GM21825 (cell line): ENCODE measurements at regions not wholly inside any gene's neighbourhood (a gene's known extent, or its start where the extent isn't known, plus 50 kb on each side); places are given as distances from the start of the nearest gene placed in this dataset.
"Not testable (repeated sequence)": the region's sequence is repeated elsewhere in the genome, so short reads cannot be mapped to it uniquely, and the experiment has no call there.

Experiments
- ATAC-seq: cut with Tn5 transposase; IDR thresholded peaks from one replicate; pipeline ENCODE4 v1.9.1; 2021; ENCODE audit warnings: mild to moderate bottlenecking, moderate library complexity; ENCODE audit not compliant: unreplicated experiment

DNA sequence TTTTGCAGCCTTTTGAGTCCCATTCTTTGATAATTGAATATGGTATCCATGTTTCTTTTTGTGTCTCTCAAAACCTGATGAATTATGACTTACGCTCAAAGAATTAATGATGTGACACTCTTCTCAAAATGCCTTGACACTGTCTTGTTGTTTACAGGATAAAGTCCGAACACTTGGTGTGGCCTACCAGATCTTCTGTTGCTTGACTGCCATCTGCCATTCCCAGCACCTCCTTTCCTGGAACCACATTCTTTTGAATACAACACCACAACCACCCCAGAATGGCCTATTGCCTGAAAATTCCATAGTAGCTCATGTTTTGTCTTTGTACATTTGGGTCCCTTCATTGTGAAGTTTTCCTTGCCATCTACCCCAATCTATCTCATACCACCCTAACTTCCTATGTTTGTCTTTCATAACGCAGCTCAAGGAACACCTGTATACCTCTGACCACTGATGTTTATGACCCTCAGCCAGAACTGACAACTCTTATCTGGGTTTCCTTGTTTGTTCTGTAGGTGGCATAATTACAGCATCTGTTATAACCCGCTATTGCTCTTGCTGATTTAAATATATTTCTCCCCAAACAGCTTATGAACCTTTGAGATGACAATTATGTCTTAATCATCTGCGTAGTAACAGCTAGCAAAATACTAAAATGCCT lies 991.3 kb downstream of the RAB28 start:
- no peak for ATAC-seq

GRCh38 chr4:12488672-12489071 lies 995.5 kb downstream of the RAB28 start:
- ATAC-seq, result no peak

DNA sequence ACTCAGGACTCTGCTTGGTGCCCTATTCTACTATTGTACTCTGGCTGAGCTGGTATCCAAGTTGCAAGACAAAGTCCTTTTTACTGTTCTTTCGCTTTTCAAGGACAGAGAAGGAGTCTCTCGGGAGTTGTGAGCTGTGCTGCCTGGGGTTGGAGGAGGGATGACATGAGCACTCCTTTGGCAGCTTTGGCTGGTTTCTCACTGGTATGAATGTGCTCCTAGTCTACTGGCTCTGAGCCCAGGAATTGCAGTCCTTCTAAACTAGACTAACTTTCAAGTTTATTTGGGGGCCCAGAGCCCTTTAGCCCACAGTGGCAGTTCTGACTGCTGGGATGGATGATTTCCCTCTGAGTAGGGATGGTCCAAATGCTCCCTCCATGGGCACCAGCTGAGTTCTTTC lies 997.1 kb downstream of the RAB28 start:
- no peak for ATAC-seq

DNA sequence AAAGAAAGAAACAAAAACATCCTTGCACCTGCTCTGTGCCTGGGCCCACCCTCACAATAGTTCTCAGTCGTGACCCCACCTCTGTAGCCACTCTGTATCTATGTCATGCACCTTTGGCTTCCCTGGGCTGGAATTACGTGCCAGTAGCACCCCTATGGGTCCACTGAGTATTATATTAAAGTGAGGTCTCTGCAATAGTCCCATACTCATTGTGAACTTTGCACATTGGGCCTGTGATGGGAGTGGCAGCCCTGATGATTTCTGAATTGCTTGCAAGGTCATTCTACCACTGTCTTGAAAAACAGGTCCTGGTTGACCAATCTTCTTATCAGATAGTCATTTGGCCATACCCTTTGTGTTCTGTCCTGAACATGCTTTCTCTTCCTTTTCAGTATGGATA lies 1012.1 kb downstream of the RAB28 start:
- no peak for ATAC-seq

DNA sequence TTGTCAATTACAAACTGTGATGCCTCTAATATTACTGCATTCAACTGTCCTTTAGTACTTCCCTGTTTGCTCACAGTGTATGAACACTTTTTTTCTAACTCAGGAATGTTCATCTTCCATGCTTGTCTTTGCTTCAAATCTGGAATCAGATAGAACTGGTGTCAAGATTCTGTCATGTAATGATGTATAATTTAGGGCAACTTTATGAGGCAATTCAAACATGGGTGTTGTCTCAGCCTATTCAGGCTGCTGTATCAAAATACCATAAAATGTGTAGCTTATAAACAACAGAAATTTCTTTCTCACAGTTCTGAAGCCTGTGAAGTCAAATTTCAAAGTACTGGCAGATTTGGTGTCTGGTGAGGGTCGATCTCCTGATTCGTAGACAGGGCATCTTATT lies 1012.9 kb downstream of the RAB28 start:
- no peak for ATAC-seq

GRCh38 chr4:12461576-12461975 lies 1022.6 kb downstream of the RAB28 start:
- ATAC-seq, result not testable (repeated sequence)

DNA sequence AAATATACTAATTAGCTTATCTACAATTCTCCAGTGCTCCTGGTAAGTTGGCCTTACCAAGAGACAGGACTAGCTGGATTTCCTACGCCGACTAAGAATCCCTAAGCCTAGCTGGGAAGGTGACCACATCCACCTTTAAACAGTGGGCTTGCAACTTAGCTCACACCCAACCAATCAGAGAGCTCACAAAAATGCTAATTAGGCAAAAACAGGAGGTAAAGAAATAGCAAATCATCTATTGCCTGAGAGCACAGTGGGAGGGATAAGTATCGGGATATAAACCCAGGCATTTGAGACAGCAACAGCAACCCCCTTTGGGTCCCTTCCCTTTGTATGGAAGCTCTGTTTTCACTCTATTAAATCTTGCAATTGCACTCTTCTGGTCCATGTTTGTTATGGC lies 1025.0 kb downstream of the RAB28 start:
- no peak for ATAC-seq

DNA sequence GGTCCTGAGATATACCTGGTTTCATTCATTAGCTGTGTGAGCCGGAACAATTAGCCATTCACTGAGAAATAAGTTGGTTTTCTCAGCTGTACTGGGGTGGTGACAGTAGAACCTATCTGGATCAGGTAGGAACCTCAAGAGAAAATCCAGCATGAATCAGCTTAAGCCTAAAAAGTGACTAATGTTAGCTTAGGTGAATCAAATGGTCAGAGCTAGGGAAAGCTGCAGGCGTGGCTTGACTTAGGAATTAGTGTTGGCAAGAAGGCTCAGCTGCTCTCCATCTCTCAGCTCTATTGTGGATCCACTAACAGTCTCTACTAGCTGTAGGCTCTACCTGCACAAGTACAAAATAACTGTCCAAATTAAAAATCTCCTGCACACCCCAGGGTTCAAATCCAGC lies 1025.5 kb downstream of the RAB28 start:
- no peak for ATAC-seq

DNA sequence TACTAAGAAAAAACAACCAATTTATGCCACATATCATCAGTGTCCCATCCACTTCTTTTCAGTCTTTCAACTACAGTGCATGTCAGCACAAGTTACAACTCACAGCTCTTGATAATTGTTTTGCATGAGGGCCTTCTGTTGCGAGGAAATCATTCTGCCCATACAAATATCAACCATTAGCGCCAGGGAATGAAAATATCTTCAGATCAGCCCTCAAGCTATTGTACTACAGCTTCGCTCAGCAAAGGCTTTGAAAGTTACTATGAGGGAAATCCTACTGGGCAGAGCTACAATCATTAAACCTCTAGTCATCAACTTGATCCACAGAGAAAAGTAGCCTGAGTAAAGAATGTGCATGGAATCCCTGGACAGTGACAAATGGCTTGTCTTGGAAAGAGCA lies 1023.6 kb upstream of the HS3ST1 start:
- ATAC-seq, result no peak

GRCh38 chr4:12447451-12447850 lies 1018.8 kb upstream of the HS3ST1 start:
- no peak for ATAC-seq

DNA sequence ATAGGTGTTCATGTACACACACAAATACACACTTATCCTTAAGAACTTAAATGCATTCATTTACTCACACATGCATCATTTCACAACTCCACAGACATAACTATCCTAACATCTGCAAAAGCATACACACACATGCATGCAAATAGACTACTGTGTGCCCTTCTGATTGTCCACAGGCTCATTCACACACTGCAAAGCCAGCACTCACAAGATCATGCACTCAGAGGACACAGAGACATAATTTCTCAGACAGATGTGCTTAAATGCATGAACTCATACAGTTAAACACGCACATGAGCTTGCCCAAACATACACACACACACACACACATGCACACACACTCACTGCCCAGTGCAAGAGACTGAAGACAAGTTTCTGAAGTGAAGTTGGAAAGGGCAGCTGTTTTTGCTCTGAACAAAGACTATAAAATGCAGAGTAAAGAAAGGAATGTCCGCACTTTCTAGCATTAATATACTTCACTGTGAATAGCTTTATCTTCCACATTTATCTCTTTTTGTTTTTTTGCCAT lies 1018.0 kb upstream of the HS3ST1 start:
- no peak for ATAC-seq

DNA sequence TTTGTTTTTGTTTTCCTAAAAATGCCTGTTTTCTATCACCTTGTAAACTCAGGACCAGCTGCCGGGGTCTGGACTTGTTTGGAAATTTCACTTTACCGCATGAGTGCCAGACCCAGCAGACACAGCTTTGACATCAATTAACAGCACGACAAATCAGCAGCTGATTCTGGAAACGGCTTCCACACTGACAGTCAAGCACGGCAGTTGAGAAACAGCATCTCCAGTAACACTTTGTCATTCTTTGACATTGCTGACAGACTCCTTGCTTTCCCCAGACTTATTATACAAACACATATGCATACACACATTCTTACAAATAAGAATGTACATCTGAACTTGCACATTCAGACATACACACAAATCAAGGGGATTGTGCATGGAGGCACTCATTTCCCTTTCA lies 1017.6 kb upstream of the HS3ST1 start:
- no peak for ATAC-seq

GRCh38 chr4:12445711-12446235 lies 1017.1 kb upstream of the HS3ST1 start:
- no peak for ATAC-seq

GRCh38 chr4:12439633-12440305 lies 1011.1 kb upstream of the HS3ST1 start:
- ATAC-seq, result no peak

GRCh38 chr4:12431259-12431658 lies 1002.6 kb upstream of the HS3ST1 start:
- ATAC-seq, result not testable (repeated sequence)

DNA sequence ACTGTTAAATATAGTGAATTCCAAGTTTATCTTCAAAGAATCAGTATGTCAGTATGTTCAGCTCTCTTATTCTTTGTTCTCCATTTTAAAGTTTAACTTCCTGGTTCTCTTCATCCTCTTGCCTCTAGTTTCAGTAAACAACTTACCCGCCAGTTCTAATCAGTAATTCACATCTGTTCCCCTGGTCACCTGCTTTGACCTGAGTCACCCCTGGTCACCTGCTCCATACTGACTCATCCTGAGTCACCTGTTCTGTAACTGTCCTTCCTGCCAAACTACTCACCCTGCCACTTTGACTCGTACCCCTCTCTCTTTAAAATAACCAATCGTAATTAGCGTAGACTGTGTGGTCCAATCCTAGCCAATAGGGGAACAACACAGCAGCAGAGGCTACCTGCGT lies 992.7 kb upstream of the HS3ST1 start:
- no peak for ATAC-seq

- ATAC-seq, result no peak
These were observed 988.1 kb upstream of the HS3ST1 start for GRCh38 chr4:12416755-12417154.

- ATAC-seq, result no peak
These were observed 985.6 kb upstream of the HS3ST1 start for GRCh38 chr4:12414181-12414812.

DNA sequence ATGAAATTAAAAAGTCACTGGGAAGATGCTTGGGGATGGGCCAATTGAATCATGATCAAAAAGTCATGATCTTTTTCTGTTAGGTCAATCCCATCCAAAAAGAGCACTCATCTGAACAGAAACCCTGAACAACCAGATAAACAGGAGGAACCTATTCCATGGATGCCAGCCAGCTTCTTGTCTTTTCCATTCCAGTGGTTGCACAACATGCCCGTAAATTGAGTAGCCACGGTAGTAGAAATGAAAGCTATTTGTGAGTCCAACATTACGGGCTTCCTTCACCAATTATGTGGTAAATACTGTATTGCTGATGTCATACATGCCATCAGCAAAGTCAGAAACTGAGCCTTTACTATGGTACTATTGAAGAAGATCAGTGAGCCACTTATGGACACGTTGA lies 982.4 kb upstream of the HS3ST1 start:
- no peak for ATAC-seq

GRCh38 chr4:12409507-12410190 lies 981.0 kb upstream of the HS3ST1 start:
- no peak for ATAC-seq

DNA sequence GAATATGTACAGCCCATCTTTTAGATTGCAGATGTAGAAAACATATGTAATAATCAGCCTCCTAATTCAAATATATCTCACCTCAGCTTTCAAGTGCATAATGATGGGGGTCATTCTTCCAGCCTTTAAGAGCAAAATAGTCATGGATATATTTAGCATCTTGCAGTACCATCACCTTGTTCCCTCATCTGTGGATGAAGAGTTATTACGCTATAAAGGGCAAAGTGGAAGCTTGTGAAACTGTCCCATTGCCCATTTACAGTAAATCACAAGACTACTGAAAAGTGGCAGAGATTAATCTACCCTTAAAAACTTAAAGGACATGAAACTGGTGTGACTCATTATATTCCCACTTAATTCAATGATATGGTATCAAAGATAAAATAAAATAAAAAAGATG lies 979.7 kb upstream of the HS3ST1 start:
- ATAC-seq, result no peak
